HCT116 (cell line): ENCODE measurements at regions not wholly inside any gene's neighbourhood (a gene's known extent, or its start where the extent isn't known, plus 50 kb on each side); places are given as distances from the start of the nearest gene placed in this dataset.

Experiments
- ATAC-seq: fragments of 200-7000 bp; cut with Tn5 transposase; 2 replicates; pipeline ENCODE4 v1.9.1; 2020; ENCODE audit warnings: mild to moderate bottlenecking, moderate library complexity
- BruUV-seq: library from RNA; stranded (reverse); fragments of 400-500 nt; replicated peaks from 2 replicates; lab custom pipeline; 2021; lab: Mats Ljungman, UMichigan
- CTCF ChIA-PET: fragments of 300-600 bp; sonication (Branson Sonifier 250); formaldehyde crosslinking; loops from one replicate; lab custom pipeline; 2021; ENCODE audit warnings: antibody characterized with exemption; lab: Charles Lee
- POLR2A ChIA-PET: fragments of 300-600, 350-600 bp; sonication (Branson Sonifier 250); formaldehyde crosslinking; loops from one replicate; lab custom pipeline; 2021; ENCODE audit warnings: antibody characterized with exemption; lab: Charles Lee
- RAD21 ChIA-PET, 2 experiments: fragments of 300-600 bp; sonication (Branson Sonifier 250); formaldehyde crosslinking; loops; one replicate each; lab custom pipeline; 2023; ENCODE audit warnings: low total read pairs in 2 of 2; ENCODE audit not compliant: uncharacterized antibody in 2 of 2, unreplicated experiment in 2 of 2, low non-redundant PET in 1 of 2; lab: Charles Lee
- DNase-seq: peaks from one replicate; pipeline ENCODE4 v3.0.0-alpha.2; 2010; ENCODE audit warnings: low read depth, low spot score
- H2AFZ ChIP-seq: fragments of 200-600 bp; shearing (Covaris generic), sonication (generic); 2 replicates; pipeline ENCODE4 v1.6.1; 2017; ENCODE audit warnings: low read depth, mixed run types, mixed read lengths, antibody characterized with exemption, low read length; ENCODE audit not compliant: poor library complexity, severe bottlenecking
- H3K27ac ChIP-seq: 2 replicates; pipeline ENCODE4 v1.5.1; 2012; ENCODE audit warnings: low read depth, low read length
- H3K27me3 ChIP-seq: fragments of 200-600 bp; sonication (generic); 2 replicates; pipeline ENCODE4 v1.6.1; 2016; ENCODE audit warnings: mixed run types, low read length, mixed read lengths; ENCODE audit not compliant: insufficient read depth
- H3K36me3 ChIP-seq, 2 experiments: fragments of 200-500 bp in 1 of 2; fragments of 200-600 bp in 1 of 2; sonication (Bioruptor generic) in 1 of 2; sonication (generic) in 1 of 2; 2 replicates each; pipeline versions ENCODE4 v1.5.1 to v1.6.1; 2014 to 2016; ENCODE audit warnings: low read length in 2 of 2, inconsistent platforms in 1 of 2, mixed read lengths in 1 of 2, mixed run types in 1 of 2; ENCODE audit not compliant: insufficient read depth in 2 of 2, control insufficient read depth in 1 of 2
- H3K4me1 ChIP-seq, 2 experiments: fragments of 200-600 bp in 1 of 2; sonication (generic) in 1 of 2; 2 replicates each; pipeline versions ENCODE4 v1.5.1 to v1.6.1; 2012 to 2017; ENCODE audit warnings: low read length in 2 of 2, inconsistent platforms in 1 of 2, mild to moderate bottlenecking in 1 of 2, mixed read lengths in 1 of 2, mixed run types in 1 of 2, moderate library complexity in 1 of 2; ENCODE audit not compliant: insufficient read depth in 2 of 2, control insufficient read depth in 1 of 2
- H3K4me2 ChIP-seq: fragments of 200-600 bp; sonication (generic); 2 replicates; pipeline ENCODE4 v1.6.1; 2017; ENCODE audit warnings: mixed run types, low read length, mixed read lengths
- H3K4me3 ChIP-seq, 2 experiments: fragments of 200-600 bp in 1 of 2; sonication (generic) in 1 of 2; replicated peaks in 1 of 2; 2 replicates each; pipeline ENCODE4 v1.5.1; 2011 to 2016; ENCODE audit warnings: low read length in 2 of 2, control low read depth in 1 of 2, low read depth in 1 of 2, mild to moderate bottlenecking in 1 of 2, mixed read lengths in 1 of 2, mixed run types in 1 of 2
- H3K79me2 ChIP-seq: fragments of 200-600 bp; sonication (generic); 2 replicates; pipeline ENCODE4 v1.6.1; 2017; ENCODE audit warnings: mild to moderate bottlenecking, mixed run types, low read length, moderate library complexity, mixed read lengths; ENCODE audit not compliant: insufficient read depth
- H3K9ac ChIP-seq: fragments of 200-600 bp; sonication (generic); 2 replicates; pipeline ENCODE4 v1.6.1; 2016; ENCODE audit warnings: low read length, mixed read lengths
- H3K9me2 ChIP-seq: fragments of 200-600 bp; sonication (generic), shearing (Covaris generic); 2 replicates; pipeline ENCODE4 v1.6.1; 2017; ENCODE audit warnings: mixed run types, mild to moderate bottlenecking, moderate library complexity; ENCODE audit not compliant: insufficient read depth
- H3K9me3 ChIP-seq, 2 experiments: fragments of 200-500 bp in 1 of 2; fragments of 200-600 bp in 1 of 2; sonication (Bioruptor generic) in 1 of 2; sonication (generic) in 1 of 2; 2 replicates each; pipeline ENCODE4 v1.6.1; 2014 to 2017; ENCODE audit warnings: low read length in 2 of 2, mixed read lengths in 2 of 2, inconsistent platforms in 1 of 2, low read depth in 1 of 2, mild to moderate bottlenecking in 1 of 2, mixed run types in 1 of 2, moderate library complexity in 1 of 2; ENCODE audit not compliant: control insufficient read depth in 1 of 2, insufficient read depth in 1 of 2
- H4K20me1 ChIP-seq: fragments of 200-600 bp; sonication (generic), shearing (Covaris generic); 2 replicates; pipeline ENCODE4 v1.6.1; 2017; ENCODE audit warnings: mixed run types, mild to moderate bottlenecking, moderate library complexity; ENCODE audit not compliant: insufficient read depth
- CEBPB ChIP-seq: IDR thresholded peaks from 2 replicates; pipeline ENCODE4 v1.6.1; 2012; ENCODE audit warnings: low read depth
- EGR1 ChIP-seq: IDR thresholded peaks from 2 replicates; pipeline ENCODE4 v1.6.1; 2012; ENCODE audit warnings: low read depth
- EZH2 ChIP-seq: fragments of 200-600 bp; sonication (generic); IDR thresholded peaks from 2 replicates; pipeline ENCODE4 v1.6.1; 2017; ENCODE audit warnings: antibody characterized with exemption, mixed run types
- EZH2phosphoT487 ChIP-seq: fragments of 200-600 bp; IDR thresholded peaks from 2 replicates; pipeline ENCODE4 v1.6.1; 2018; ENCODE audit warnings: antibody characterized with exemption, borderline replicate concordance
- FOSL1 ChIP-seq: IDR thresholded peaks from 2 replicates; pipeline ENCODE4 v1.6.1; 2012; ENCODE audit warnings: low read depth
- RAD21 ChIP-seq: IDR thresholded peaks from 2 replicates; pipeline ENCODE4 v1.6.1; 2012; ENCODE audit warnings: low read depth, mild to moderate bottlenecking
- SIN3A ChIP-seq: IDR thresholded peaks from 2 replicates; pipeline ENCODE4 v1.6.1; 2012; ENCODE audit warnings: low read depth
- SP1 ChIP-seq: IDR thresholded peaks from 2 replicates; pipeline ENCODE4 v1.6.1; 2012; ENCODE audit warnings: low read depth
- SRF ChIP-seq: IDR thresholded peaks from 2 replicates; pipeline ENCODE4 v1.6.1; 2012; ENCODE audit warnings: low read depth
- ZFX ChIP-seq: fragments of 450-650 bp; IDR thresholded peaks from 2 replicates; pipeline ENCODE4 v1.6.1; 2017
- ZNF274 ChIP-seq: fragments of 200-500 bp; sonication (Bioruptor generic); IDR thresholded peaks from 2 replicates; pipeline ENCODE4 v1.6.1; 2014; ENCODE audit warnings: mild to moderate bottlenecking, low read depth, low read length, inconsistent platforms
- intact Hi-C: fragments of 100-400 bp; cut with micrococcal nuclease; formaldehyde crosslinking; loops from 2 replicates; pipeline ENCODE4 v1.10.0; 2022
- TF ChIP-seq, protein P1 (sequence below), 3 experiments: fragments of 200-600 bp in 1 of 3; sonication (generic) in 1 of 3; IDR thresholded peaks in 2 of 3; conservative IDR thresholded peaks in 1 of 3; 2 replicates each; pipeline ENCODE4 v1.5.1; 2012 to 2017; ENCODE audit warnings: low read depth in 2 of 3, low read length in 2 of 3, antibody characterized with exemption in 1 of 3, borderline replicate concordance in 1 of 3, control low read depth in 1 of 3, mild to moderate bottlenecking in 1 of 3, mixed read lengths in 1 of 3, mixed run types in 1 of 3, moderate library complexity in 1 of 3; ENCODE audit not compliant: insufficient read depth in 1 of 3
- TF ChIP-seq, protein P2 (sequence below): IDR thresholded peaks from 2 replicates; pipeline ENCODE4 v1.6.1; 2012
- TF ChIP-seq, protein P3 (sequence below): IDR thresholded peaks from 2 replicates; pipeline ENCODE4 v1.6.1; 2011; ENCODE audit warnings: mild to moderate bottlenecking, low read length, moderate library complexity; ENCODE audit not compliant: insufficient replicate concordance; ENCODE audit errors: extremely low read depth

DNA sequence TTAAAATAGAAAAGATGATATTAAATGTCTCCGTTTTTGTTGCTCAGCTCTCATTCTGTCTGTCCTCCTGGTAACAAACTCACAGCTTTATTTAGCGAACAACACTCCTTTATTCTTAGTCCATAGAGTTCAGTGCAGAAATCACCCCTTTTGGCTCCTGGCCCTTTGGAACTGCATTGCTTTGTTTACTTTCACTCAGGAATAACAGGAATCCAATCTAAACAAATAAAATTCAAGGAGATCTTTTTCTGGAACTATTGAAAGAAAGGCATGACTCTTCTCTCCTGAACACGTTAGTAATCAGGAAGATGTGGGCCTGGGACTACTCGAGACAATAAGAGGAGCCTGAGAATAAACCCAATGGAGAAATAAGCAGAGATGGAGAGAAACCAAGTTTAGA lies 409.2 kb downstream of the DIPK2A start (continued):
- TF ChIP-seq, protein P1, sequence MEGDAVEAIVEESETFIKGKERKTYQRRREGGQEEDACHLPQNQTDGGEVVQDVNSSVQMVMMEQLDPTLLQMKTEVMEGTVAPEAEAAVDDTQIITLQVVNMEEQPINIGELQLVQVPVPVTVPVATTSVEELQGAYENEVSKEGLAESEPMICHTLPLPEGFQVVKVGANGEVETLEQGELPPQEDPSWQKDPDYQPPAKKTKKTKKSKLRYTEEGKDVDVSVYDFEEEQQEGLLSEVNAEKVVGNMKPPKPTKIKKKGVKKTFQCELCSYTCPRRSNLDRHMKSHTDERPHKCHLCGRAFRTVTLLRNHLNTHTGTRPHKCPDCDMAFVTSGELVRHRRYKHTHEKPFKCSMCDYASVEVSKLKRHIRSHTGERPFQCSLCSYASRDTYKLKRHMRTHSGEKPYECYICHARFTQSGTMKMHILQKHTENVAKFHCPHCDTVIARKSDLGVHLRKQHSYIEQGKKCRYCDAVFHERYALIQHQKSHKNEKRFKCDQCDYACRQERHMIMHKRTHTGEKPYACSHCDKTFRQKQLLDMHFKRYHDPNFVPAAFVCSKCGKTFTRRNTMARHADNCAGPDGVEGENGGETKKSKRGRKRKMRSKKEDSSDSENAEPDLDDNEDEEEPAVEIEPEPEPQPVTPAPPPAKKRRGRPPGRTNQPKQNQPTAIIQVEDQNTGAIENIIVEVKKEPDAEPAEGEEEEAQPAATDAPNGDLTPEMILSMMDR (IDR thresholded peaks at IDR 0.05 in 2 of 3, conservative IDR thresholded peaks at IDR 0.05 in 1 of 3; ENCODE audit: borderline replicate concordance in 1 of 3, insufficient read depth in 1 of 3, low read depth in 2 of 3, low read length in 2 of 3) = no peak
- no peak for TF ChIP-seq SRF
- no peak for TF ChIP-seq ZFX
- no peak for TF ChIP-seq ZNF274
- TF ChIP-seq, all 23 proteins: peak for 0

DNA sequence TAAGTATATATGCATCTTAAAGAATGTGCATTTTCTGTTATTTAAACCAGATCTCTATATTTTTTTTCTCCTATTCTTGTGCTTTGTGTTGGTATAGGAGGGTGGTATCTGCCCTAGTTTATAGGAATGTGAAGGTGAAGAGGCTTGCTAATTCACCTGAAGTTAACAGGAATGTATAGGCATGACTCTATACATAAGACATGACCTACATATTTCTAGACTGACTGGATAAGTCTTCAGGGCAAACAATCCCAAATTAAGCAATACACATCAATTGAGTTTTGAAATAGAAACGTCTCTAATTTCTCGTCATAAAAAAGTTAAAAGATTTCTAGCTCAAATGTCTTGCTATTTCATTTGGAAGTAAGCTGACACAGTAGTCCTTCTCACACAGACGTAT lies 410.0 kb downstream of the DIPK2A start:
- Histone ChIP-seq H3K9ac (no peak overlapping the region), H3K79me2 (no peaks in the 10 kb centered on the region), H3K9me2 (no peaks in the 10 kb centered on the region), H3K4me3 (no peak overlapping the region), H4K20me1 (no peaks in the 10 kb centered on the region), H3K4me2 (no peak overlapping the region), H3K27me3 (no peaks in the 10 kb centered on the region), H3K36me3 (no peaks in the 10 kb centered on the region), H2AFZ (no peak overlapping the region), H3K4me1 (no peaks in the 10 kb centered on the region), H3K9me3 (no peaks in the 10 kb centered on the region), H3K27ac (no peak overlapping the region)
- intact Hi-C loops = no loop called here
- BruUV-seq = no TSS peak
- TF ChIP-seq EZH2 = no peak
- TF ChIP-seq EZH2phosphoT487 = no peak
- no peak for TF ChIP-seq RAD21
- no peak for TF ChIP-seq FOSL1
- TF ChIP-seq ZNF274 = no peak
- no peak for TF ChIP-seq CEBPB
- no peak for TF ChIP-seq SIN3A
- TF ChIP-seq, protein P2, sequence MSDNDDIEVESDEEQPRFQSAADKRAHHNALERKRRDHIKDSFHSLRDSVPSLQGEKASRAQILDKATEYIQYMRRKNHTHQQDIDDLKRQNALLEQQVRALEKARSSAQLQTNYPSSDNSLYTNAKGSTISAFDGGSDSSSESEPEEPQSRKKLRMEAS = no peak
- no peak for TF ChIP-seq SRF
- TF ChIP-seq SP1 = no peak
- TF ChIP-seq, protein P1 (IDR thresholded peaks at IDR 0.05 in 2 of 3, conservative IDR thresholded peaks at IDR 0.05 in 1 of 3; ENCODE audit: borderline replicate concordance in 1 of 3, insufficient read depth in 1 of 3, low read depth in 2 of 3, low read length in 2 of 3) = no peak
- TF ChIP-seq, protein P3, sequence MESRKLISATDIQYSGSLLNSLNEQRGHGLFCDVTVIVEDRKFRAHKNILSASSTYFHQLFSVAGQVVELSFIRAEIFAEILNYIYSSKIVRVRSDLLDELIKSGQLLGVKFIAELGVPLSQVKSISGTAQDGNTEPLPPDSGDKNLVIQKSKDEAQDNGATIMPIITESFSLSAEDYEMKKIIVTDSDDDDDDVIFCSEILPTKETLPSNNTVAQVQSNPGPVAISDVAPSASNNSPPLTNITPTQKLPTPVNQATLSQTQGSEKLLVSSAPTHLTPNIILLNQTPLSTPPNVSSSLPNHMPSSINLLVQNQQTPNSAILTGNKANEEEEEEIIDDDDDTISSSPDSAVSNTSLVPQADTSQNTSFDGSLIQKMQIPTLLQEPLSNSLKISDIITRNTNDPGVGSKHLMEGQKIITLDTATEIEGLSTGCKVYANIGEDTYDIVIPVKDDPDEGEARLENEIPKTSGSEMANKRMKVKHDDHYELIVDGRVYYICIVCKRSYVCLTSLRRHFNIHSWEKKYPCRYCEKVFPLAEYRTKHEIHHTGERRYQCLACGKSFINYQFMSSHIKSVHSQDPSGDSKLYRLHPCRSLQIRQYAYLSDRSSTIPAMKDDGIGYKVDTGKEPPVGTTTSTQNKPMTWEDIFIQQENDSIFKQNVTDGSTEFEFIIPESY = no peak
- no peak for TF ChIP-seq EGR1
- ChIA-PET RAD21 (no interaction called here), POLR2A (no interaction called here), CTCF (no interaction called here)
- DNase-seq = no peak
- no peak for ATAC-seq
